ENCODE measurements at regions not wholly inside any gene's neighbourhood (a gene's known extent, or its start where the extent isn't known, plus 50 kb on each side); places are given as distances from the start of the nearest gene placed in this dataset.
A peak's percentile ranks its signal among the peaks of the same experiment; 100 is the strongest.

- DNase-seq: no peak
Observed at GRCh38 chr6:138614151-138614550, 114.9 kb upstream of the NHSL1 start.

GRCh38 chr6:138618168-138618567 lies 118.9 kb upstream of the NHSL1 start:
- DNase-seq: no peak

- no peak for DNase-seq
Observed at GRCh38 chr6:138620630-138621029, 121.3 kb upstream of the NHSL1 start.

- no peak for DNase-seq
Observed at GRCh38 chr6:138622967-138623366, 123.7 kb upstream of the NHSL1 start.

GRCh38 chr6:138631566-138631965 lies 132.3 kb upstream of the NHSL1 start:
- no peak for DNase-seq

GRCh38 chr6:138637822-138638221 lies 135.7 kb upstream of the CCDC28A start:
- no peak for DNase-seq

- no peak for DNase-seq
Observed at GRCh38 chr6:138638604-138639003, 135.0 kb upstream of the CCDC28A start.

GRCh38 chr6:138640028-138640427 lies 133.5 kb upstream of the CCDC28A start:
- DNase-seq: no peak

- DNase-seq: no peak
Observed at GRCh38 chr6:138643210-138643609, 130.4 kb upstream of the CCDC28A start.

GRCh38 chr6:138645976-138646640 lies 127.5 kb upstream of the CCDC28A start:
- DNase-seq: no peak

- DNase-seq: no peak
Observed at GRCh38 chr6:138647006-138647405, 126.6 kb upstream of the CCDC28A start.

- DNase-seq: no peak
Observed at GRCh38 chr6:138648127-138648526, 125.4 kb upstream of the CCDC28A start.

DNA sequence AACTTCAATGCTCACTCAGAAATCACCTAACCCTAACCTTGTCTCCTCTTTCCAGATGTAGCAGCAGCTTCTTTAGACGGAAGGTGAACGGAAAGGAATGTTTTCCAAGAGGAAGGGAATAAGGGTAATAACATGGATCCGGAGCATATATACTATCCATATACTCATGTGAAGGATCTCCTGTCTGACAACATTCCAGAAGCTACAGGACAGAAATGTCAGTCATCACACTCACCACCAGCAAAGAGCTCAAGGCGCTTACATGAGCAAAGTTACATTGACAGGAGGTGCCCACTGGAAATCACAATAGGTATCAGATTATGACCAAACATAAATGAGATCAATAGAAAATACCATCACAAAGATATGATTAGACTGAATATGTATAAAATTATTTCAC lies 122.1 kb upstream of the CCDC28A start:
- DNase-seq: no peak

- DNase-seq: no peak
Observed at GRCh38 chr6:138652824-138653223, 120.7 kb upstream of the CCDC28A start.

DNA sequence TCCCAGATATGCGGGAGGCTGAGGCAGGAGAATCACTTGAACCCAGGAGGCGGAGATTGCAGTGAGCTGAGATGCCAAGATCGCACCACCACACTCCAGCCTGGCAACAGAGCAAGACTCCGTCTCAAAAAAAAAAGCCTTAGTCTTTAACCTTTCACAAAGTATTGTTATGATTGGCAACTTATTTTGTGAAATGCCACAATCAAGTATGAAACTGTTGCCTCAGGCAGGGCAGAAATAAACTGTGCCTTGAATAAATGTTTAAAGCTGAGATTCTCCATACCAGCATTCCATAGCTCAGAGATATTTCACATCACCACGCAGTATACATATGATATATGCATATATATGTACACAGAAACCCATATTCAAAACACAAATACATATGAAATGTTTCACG lies 120.1 kb upstream of the CCDC28A start:
- no peak for DNase-seq

DNA sequence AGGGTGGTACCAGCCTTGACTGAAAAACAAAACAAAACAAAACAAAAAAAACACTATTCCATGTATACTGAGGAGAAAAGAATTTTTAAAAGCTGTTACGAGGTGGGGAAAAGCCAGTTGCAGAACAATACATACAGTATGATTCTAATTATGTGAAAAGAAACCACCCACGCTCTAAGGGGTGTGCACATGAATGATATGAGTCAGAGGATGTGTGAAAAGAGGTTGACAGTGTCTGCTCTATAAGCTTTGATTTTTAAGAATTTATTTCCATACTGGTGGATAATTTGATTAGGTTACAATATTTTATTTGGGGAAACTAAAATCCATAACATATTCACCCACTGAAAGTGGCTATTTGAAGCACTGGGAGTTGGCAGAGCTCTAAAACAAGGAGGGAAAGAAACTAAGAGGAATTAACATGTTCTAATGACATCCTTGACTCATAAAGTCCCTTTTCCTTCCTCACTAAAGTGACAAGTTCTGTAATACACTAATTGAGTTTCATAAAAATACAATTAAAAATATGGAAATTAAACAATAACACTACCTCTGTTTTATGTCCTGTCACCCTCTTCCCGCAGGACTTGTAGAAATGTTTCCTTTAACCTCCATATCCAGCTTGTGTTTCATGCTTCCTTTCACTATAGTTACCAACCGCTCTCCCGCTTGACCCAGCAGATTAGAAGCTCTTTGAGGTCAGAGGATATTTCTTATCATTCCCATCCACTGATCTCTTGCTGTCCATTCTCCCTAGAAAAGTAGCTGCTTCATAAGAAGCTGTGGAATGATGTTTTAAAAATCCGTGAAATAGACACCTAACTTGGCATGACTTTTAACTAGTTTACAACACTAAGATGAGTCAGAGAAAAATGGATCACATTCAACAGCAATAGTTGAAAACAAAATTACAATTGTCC lies 118.6 kb upstream of the CCDC28A start:
- DNase-seq: peak; percentile 17 to 37

DNA sequence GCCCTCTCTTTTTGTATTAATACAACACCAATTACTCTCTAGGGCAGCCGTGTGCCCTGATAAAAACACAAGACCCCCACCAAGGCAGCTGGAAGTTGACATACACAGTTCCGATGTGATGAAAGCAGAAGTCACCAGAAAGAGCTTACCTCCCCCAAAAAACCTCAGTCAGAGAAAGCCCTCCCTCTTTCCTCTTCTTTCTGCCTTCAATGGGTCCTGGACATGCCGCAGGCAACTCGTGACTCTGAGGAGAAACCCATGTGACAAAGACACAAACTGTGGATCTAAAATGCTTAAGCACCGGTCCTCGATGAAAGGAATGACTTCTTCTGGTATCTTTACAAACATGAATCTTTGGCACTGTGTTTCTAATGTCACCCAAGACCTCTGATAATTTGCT lies 117.7 kb upstream of the CCDC28A start:
- DNase-seq: no peak

DNA sequence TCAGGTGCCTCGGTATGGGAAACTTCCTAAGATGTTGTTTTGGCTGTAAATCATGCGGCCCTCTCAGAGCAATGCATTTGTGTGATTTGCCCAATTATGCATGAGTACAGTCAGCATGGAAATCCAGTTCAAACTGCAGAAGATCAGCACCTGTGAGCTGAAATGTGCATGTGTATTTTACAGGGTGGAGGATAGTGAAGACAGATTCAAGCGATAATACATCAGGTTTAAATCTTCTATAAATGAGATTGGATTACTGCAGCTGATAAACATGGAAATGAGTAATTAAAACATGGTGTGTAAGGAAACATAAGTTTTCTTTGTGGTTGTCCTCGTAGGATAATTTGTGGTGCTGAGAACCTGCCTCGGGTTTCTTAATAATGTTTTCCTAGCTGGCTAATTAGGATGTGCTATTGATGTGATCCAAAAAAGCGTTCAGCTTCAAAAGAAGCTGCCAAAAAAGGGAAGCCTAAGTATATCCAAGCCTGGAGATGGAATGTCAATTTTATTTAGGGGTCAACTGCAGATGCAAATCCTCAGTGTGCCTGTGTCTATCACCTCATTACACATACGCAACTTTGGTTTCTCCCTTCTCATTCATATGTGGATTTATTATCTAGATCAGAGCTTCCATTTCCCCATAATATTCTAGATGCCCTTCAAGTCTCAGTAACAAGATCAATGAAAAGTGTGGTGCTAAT lies 117.1 kb upstream of the CCDC28A start:
- DNase-seq: no peak

DNA sequence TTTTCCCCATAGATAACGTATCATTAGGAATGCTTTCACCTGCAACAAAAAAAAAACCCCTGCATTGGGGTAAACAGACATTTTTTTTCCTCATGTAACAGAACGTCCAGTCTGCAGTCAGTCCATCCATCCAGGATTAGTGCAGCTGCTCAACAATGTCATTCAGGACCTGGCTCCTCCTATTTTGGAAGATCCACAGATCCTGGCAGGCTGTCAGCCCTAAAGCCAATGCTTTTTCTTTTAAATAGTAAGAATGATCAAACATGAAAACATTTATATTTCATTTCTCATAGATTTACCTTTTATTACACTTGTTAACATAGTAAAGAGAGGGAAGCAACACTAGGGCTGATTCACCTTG lies 116.5 kb upstream of the CCDC28A start:
- no peak for DNase-seq

GRCh38 chr6:138659998-138660397 lies 113.6 kb upstream of the CCDC28A start:
- DNase-seq: no peak

- no peak for DNase-seq
Observed at GRCh38 chr6:138662471-138662870, 111.1 kb upstream of the CCDC28A start.

GRCh38 chr6:138663892-138664291 lies 109.7 kb upstream of the CCDC28A start:
- no peak for DNase-seq

GRCh38 chr6:138664745-138665144 lies 108.8 kb upstream of the CCDC28A start:
- no peak for DNase-seq

DNA sequence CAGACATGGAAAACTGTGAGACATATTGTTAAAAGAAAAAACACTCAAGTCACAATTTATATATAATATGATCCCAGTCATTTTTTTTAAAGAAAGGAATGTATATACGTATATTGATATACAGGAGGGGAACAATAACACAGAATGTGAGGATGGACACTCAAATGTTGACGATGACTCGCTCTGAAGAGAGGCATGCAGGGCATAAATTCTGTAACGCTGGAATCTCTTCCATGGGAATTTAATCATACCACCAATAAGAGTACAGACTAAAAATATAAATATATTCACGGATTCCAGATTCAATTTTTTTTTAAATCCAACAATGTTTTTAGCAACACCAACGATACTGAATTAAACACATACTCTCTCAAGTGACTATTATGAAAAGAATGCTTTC lies 106.9 kb upstream of the CCDC28A start:
- DNase-seq: no peak
